Panc1 (cell line): ENCODE measurements at regions not wholly inside any gene's neighbourhood (a gene's known extent, or its start where the extent isn't known, plus 50 kb on each side); places are given as distances from the start of the nearest gene placed in this dataset.

Source experiments
- ATAC-seq: fragments of 200-7000 bp; cut with Tn5 transposase; 2 replicates; pipeline ENCODE4 v1.9.1; 2020; ENCODE audit warnings: mild to moderate bottlenecking, moderate library complexity
- BruUV-seq: library from RNA; stranded (reverse); fragments of 400-500 nt; replicated peaks from 2 replicates; lab custom pipeline; 2021; lab: Mats Ljungman, UMichigan
- CTCF ChIA-PET: fragments of 300-600 bp; sonication (Branson Sonifier 250); formaldehyde crosslinking; loops from one replicate; lab custom pipeline; 2022; ENCODE audit warnings: antibody characterized with exemption; lab: Charles Lee
- POLR2A ChIA-PET: fragments of 300-600 bp; sonication (Branson Sonifier 250); formaldehyde crosslinking; loops from one replicate; lab custom pipeline; 2022; ENCODE audit warnings: antibody characterized with exemption; lab: Charles Lee
- DNase-seq: peaks from one replicate; pipeline ENCODE4 v3.0.0-alpha.2; 2010; ENCODE audit warnings: low read depth, low spot score
- H3K27ac ChIP-seq: 2 replicates; pipeline ENCODE4 v1.5.1; 2011; ENCODE audit warnings: mild to moderate bottlenecking, low read length, inconsistent platforms
- H3K27me3 ChIP-seq: fragments of 200-500 bp; sonication (Bioruptor generic); 2 replicates; pipeline ENCODE4 v1.6.0; 2014; ENCODE audit warnings: low read length, inconsistent platforms; ENCODE audit not compliant: control insufficient read depth, insufficient read depth
- H3K36me3 ChIP-seq: fragments of 200-500 bp; sonication (Bioruptor generic); 2 replicates; pipeline ENCODE4 v1.5.1; 2014; ENCODE audit warnings: inconsistent platforms, mild to moderate bottlenecking, low read length, moderate library complexity; ENCODE audit not compliant: control insufficient read depth, insufficient read depth
- H3K4me1 ChIP-seq: 2 replicates; pipeline ENCODE4 v1.5.1; 2011; ENCODE audit warnings: inconsistent platforms, mild to moderate bottlenecking, low read length, moderate library complexity; ENCODE audit not compliant: control insufficient read depth, insufficient read depth
- H3K4me3 ChIP-seq, 2 experiments: 2 replicates each; pipeline ENCODE4 v1.5.1; 2011 to 2012; ENCODE audit warnings: low read depth in 2 of 2, low read length in 2 of 2, mild to moderate bottlenecking in 2 of 2, inconsistent platforms in 1 of 2, moderate library complexity in 1 of 2
- H3K9me3 ChIP-seq: fragments of 200-500 bp; sonication (Bioruptor generic); 2 replicates; pipeline ENCODE4 v1.5.1; 2014; ENCODE audit warnings: low read depth, mild to moderate bottlenecking, inconsistent platforms, low read length, moderate library complexity; ENCODE audit not compliant: control insufficient read depth, insufficient read depth
- POLR2AphosphoS5 ChIP-seq: IDR thresholded peaks from 2 replicates; pipeline ENCODE4 v1.6.1; 2012; ENCODE audit warnings: mild to moderate bottlenecking, low read depth, low read length, moderate library complexity
- SIN3A ChIP-seq: IDR thresholded peaks from 2 replicates; pipeline ENCODE4 v1.6.1; 2012; ENCODE audit warnings: low read depth, mild to moderate bottlenecking, low read length, moderate library complexity, borderline replicate concordance; ENCODE audit not compliant: insufficient read depth
- TCF7L2 ChIP-seq: IDR thresholded peaks from 2 replicates; pipeline ENCODE4 v1.6.1; 2011; ENCODE audit warnings: mild to moderate bottlenecking, low read depth, low read length, inconsistent platforms
- in situ Hi-C: cut with HindIII; loops from 2 replicates; pipeline ENCODE4 v1.10.0; 2016; ENCODE audit warnings: low sequenced_read_pairs, low pct_unique_long_range_greater_than_20kb
- intact Hi-C: fragments of 100-400 bp; cut with micrococcal nuclease; formaldehyde crosslinking; loops from one replicate; pipeline ENCODE4 v1.10.0; 2022; ENCODE audit not compliant: unreplicated experiment
- TF ChIP-seq, protein P1 (sequence below), 2 experiments: IDR thresholded peaks; 2 replicates each; pipeline ENCODE4 v1.6.1; 2011 to 2012; ENCODE audit warnings: low read depth in 2 of 2, control low read depth in 1 of 2, low read length in 1 of 2, mild to moderate bottlenecking in 1 of 2, moderate library complexity in 1 of 2; ENCODE audit not compliant: insufficient read depth in 1 of 2
- TF ChIP-seq, protein P2 (sequence below): fragments of 450-650 bp; IDR thresholded peaks from 2 replicates; pipeline ENCODE4 v1.5.1; 2017; ENCODE audit warnings: mild to moderate bottlenecking

DNA sequence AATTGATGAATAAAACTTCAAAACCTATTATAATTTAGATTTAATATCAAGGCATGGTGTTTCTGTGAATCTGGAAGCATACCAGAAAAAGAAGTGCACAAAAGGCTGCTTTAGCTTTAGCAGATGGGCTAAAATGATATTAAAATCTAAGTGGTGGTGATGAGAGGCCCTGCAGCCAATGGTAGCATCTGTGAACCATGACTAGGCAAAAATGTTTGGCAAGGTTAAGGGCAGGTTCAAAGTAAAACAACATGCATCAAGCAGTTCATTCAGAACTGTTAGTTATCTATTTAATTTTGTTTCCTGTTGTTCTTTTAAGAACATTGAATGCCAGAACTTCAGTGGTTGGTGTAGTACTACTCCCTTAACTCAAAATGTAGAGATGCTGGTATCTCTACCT is 1736.9 kb upstream of the CELF4 start:
- H3K9me3 ChIP-seq: no peaks in the 10 kb centered on the region
- ChIA-PET POLR2A (no interaction called here), CTCF (no interaction called here)
- H3K36me3 ChIP-seq: no peaks in the 10 kb centered on the region
- H3K4me3 ChIP-seq: no peak overlapping the region
- intact Hi-C loops: no loop called here
- DNase-seq (no peak), ATAC-seq (no peak)
- in situ Hi-C loops: no loop called here
- no peak overlapping the region for H3K27ac ChIP-seq
- TF ChIP-seq POLR2AphosphoS5 (no peak), SIN3A (no peak), TCF7L2 (no peak)
- TF ChIP-seq, protein P1, sequence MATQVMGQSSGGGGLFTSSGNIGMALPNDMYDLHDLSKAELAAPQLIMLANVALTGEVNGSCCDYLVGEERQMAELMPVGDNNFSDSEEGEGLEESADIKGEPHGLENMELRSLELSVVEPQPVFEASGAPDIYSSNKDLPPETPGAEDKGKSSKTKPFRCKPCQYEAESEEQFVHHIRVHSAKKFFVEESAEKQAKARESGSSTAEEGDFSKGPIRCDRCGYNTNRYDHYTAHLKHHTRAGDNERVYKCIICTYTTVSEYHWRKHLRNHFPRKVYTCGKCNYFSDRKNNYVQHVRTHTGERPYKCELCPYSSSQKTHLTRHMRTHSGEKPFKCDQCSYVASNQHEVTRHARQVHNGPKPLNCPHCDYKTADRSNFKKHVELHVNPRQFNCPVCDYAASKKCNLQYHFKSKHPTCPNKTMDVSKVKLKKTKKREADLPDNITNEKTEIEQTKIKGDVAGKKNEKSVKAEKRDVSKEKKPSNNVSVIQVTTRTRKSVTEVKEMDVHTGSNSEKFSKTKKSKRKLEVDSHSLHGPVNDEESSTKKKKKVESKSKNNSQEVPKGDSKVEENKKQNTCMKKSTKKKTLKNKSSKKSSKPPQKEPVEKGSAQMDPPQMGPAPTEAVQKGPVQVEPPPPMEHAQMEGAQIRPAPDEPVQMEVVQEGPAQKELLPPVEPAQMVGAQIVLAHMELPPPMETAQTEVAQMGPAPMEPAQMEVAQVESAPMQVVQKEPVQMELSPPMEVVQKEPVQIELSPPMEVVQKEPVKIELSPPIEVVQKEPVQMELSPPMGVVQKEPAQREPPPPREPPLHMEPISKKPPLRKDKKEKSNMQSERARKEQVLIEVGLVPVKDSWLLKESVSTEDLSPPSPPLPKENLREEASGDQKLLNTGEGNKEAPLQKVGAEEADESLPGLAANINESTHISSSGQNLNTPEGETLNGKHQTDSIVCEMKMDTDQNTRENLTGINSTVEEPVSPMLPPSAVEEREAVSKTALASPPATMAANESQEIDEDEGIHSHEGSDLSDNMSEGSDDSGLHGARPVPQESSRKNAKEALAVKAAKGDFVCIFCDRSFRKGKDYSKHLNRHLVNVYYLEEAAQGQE (IDR thresholded peaks at IDR 0.05; ENCODE audit: insufficient read depth in 1 of 2, low read depth in 2 of 2, low read length in 1 of 2): no peak
- TF ChIP-seq, protein P2, sequence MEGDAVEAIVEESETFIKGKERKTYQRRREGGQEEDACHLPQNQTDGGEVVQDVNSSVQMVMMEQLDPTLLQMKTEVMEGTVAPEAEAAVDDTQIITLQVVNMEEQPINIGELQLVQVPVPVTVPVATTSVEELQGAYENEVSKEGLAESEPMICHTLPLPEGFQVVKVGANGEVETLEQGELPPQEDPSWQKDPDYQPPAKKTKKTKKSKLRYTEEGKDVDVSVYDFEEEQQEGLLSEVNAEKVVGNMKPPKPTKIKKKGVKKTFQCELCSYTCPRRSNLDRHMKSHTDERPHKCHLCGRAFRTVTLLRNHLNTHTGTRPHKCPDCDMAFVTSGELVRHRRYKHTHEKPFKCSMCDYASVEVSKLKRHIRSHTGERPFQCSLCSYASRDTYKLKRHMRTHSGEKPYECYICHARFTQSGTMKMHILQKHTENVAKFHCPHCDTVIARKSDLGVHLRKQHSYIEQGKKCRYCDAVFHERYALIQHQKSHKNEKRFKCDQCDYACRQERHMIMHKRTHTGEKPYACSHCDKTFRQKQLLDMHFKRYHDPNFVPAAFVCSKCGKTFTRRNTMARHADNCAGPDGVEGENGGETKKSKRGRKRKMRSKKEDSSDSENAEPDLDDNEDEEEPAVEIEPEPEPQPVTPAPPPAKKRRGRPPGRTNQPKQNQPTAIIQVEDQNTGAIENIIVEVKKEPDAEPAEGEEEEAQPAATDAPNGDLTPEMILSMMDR: no peak
- BruUV-seq: no TSS peak
- no peaks in the 10 kb centered on the region for H3K27me3 ChIP-seq
- H3K4me1 ChIP-seq: no peaks in the 10 kb centered on the region

DNA sequence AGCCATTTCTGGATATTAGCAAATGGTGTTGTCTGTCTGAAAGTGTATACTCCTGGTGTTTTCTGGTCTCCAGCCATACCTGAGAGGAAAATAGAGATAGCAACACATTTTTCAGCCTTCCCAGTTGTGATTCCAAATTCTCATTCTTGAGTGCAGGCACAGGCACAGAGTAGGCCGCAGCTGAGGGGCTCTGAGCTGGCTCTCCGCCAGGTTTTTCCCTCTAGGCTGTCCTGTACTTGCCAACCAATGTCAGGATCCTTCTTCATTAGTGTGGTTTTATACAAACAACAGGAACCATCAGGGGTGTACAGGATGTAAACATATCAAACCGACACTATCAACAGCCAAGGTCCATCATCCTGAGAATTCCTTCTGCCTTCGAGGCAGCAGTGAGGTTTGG is 1733.6 kb upstream of the CELF4 start:
- Histone ChIP-seq H3K9me3 (no peaks in the 10 kb centered on the region), H3K27ac (no peak overlapping the region), H3K27me3 (no peaks in the 10 kb centered on the region), H3K4me3 (no peak overlapping the region), H3K36me3 (no peaks in the 10 kb centered on the region), H3K4me1 (no peaks in the 10 kb centered on the region)
- ATAC-seq (no peak), DNase-seq (no peak)
- BruUV-seq: no TSS peak
- in situ Hi-C loops: no loop called here
- ChIA-PET CTCF (no interaction called here), POLR2A (no interaction called here)
- TF ChIP-seq SIN3A: no peak
- no peak for TF ChIP-seq POLR2AphosphoS5
- TF ChIP-seq, protein P2: no peak
- TF ChIP-seq TCF7L2: no peak
- TF ChIP-seq, protein P1 (IDR thresholded peaks at IDR 0.05; ENCODE audit: insufficient read depth in 1 of 2, low read depth in 2 of 2, low read length in 1 of 2): no peak
- intact Hi-C loops: no loop called here
